ENCODE measurements at regions not wholly inside any gene's neighbourhood (a gene's known extent, or its start where the extent isn't known, plus 50 kb on each side); places are given as distances from the start of the nearest gene placed in this dataset.

- TF ChIP-seq CTCF (IDR thresholded peaks at IDR 0.05; ENCODE audit: insufficient read depth, low read length) (no peak), POLR2AphosphoS5 (IDR thresholded peaks at IDR 0.05; ENCODE audit: low read depth) (no peak)
Observed at GRCh38 chr2:66714610-66715009, 279.7 kb downstream of the MEIS1 start.
